ENCODE measurements at regions not wholly inside any gene's neighbourhood (a gene's known extent, or its start where the extent isn't known, plus 50 kb on each side); places are given as distances from the start of the nearest gene placed in this dataset.
A peak's percentile ranks its signal among the peaks of the same experiment; 100 is the strongest.

- DNase-seq = no peak
- H3K27ac ChIP-seq (ENCODE audit: low read depth, low read length) = no peak overlapping the region
- H3K18ac ChIP-seq (ENCODE audit: low read length) = no peak overlapping the region
- H3K36me3 ChIP-seq (ENCODE audit: control insufficient read depth, insufficient read depth, low read length) = no peaks in the 10 kb centered on the region
- H3K23ac ChIP-seq (ENCODE audit: low read length) = no peak overlapping the region
- H2BK120ac ChIP-seq (ENCODE audit: low read depth, low read length) = no peak overlapping the region
- H3K4me3 ChIP-seq (ENCODE audit: low read length) = no peak overlapping the region
- no peaks in the 10 kb centered on the region for H3K27me3 ChIP-seq (ENCODE audit: insufficient read depth, low read length, poor library complexity)
- no peaks in the 10 kb centered on the region for H3K79me1 ChIP-seq (ENCODE audit: low read length)
- no peak overlapping the region for H3K9ac ChIP-seq (ENCODE audit: low read length)
- no CpG with 5 or more reads among the region's 2 CpGs for WGBS (ENCODE audit: extremely low coverage, insufficient coverage, low lambda C conversion rate)
- no peak overlapping the region for H2BK5ac ChIP-seq (ENCODE audit: low read length)
- no peak overlapping the region for H3K4me2 ChIP-seq (ENCODE audit: low read length)
- no peaks in the 10 kb centered on the region for H3K79me2 ChIP-seq (ENCODE audit: control insufficient read depth, insufficient read depth, low read length)
- no peak overlapping the region for H2AK5ac ChIP-seq (ENCODE audit: low read length)
- H3K4ac ChIP-seq (ENCODE audit: low read depth, low read length) = no peak overlapping the region
- no peak overlapping the region for H2BK15ac ChIP-seq (replicated peaks; ENCODE audit: low read depth)
- H3K4me1 ChIP-seq (ENCODE audit: control insufficient read depth, low read depth, low read length) = no peaks in the 10 kb centered on the region
- no peak overlapping the region for H4K8ac ChIP-seq (ENCODE audit: low read depth, low read length)
- H3K56ac ChIP-seq (ENCODE audit: low read length) = no peak overlapping the region
- H4K5ac ChIP-seq (ENCODE audit: low read length) = no peak overlapping the region
Observed at GRCh38 chr5:135136546-135136945, 102.5 kb upstream of the PITX1 start.

- Histone ChIP-seq H4K8ac (ENCODE audit: low read depth, low read length) (no peak overlapping the region), H3K56ac (ENCODE audit: low read length) (no peak overlapping the region), H3K4me1 (ENCODE audit: control insufficient read depth, low read depth, low read length) (no peaks in the 10 kb centered on the region), H3K36me3 (ENCODE audit: control insufficient read depth, insufficient read depth, low read length) (no peaks in the 10 kb centered on the region), H3K4ac (ENCODE audit: low read depth, low read length) (no peak overlapping the region), H2BK15ac (replicated peaks; ENCODE audit: low read depth) (no peak overlapping the region), H2AK5ac (ENCODE audit: low read length) (no peak overlapping the region), H4K5ac (ENCODE audit: low read length) (no peak overlapping the region), H2BK120ac (ENCODE audit: low read depth, low read length) (no peak overlapping the region), H3K4me2 (ENCODE audit: low read length) (no peak overlapping the region), H3K27ac (ENCODE audit: low read depth, low read length) (no peak overlapping the region), H3K18ac (ENCODE audit: low read length) (no peak overlapping the region), H3K4me3 (ENCODE audit: low read length) (no peak overlapping the region), H3K23ac (ENCODE audit: low read length) (no peak overlapping the region), H3K79me2 (ENCODE audit: control insufficient read depth, insufficient read depth, low read length) (no peaks in the 10 kb centered on the region), H3K9ac (ENCODE audit: low read length) (no peak overlapping the region), H3K27me3 (ENCODE audit: insufficient read depth, low read length, poor library complexity) (no peaks in the 10 kb centered on the region), H3K79me1 (ENCODE audit: low read length) (no peaks in the 10 kb centered on the region), H2BK5ac (ENCODE audit: low read length) (no peak overlapping the region)
- no peak for DNase-seq
- no CpG with 5 or more reads among the region's 14 CpGs for WGBS (ENCODE audit: extremely low coverage, insufficient coverage, low lambda C conversion rate)
Observed at GRCh38 chr5:135135530-135136226, 101.7 kb upstream of the PITX1 start.

GRCh38 chr5:135134691-135135381 is 100.8 kb upstream of the PITX1 start:
- Histone ChIP-seq H3K4ac (ENCODE audit: low read depth, low read length) (no peak overlapping the region), H3K27me3 (ENCODE audit: insufficient read depth, low read length, poor library complexity) (no peaks in the 10 kb centered on the region), H2BK15ac (replicated peaks; ENCODE audit: low read depth) (no peak overlapping the region), H4K8ac (ENCODE audit: low read depth, low read length) (no peak overlapping the region), H3K4me3 (ENCODE audit: low read length) (no peak overlapping the region), H3K56ac (ENCODE audit: low read length) (no peak overlapping the region), H2BK5ac (ENCODE audit: low read length) (no peak overlapping the region), H3K79me1 (ENCODE audit: low read length) (no peaks in the 10 kb centered on the region), H3K9ac (ENCODE audit: low read length) (no peak overlapping the region), H3K79me2 (ENCODE audit: control insufficient read depth, insufficient read depth, low read length) (no peaks in the 10 kb centered on the region), H3K27ac (ENCODE audit: low read depth, low read length) (no peak overlapping the region), H3K4me2 (ENCODE audit: low read length) (no peak overlapping the region), H3K4me1 (ENCODE audit: control insufficient read depth, low read depth, low read length) (no peaks in the 10 kb centered on the region), H2BK120ac (ENCODE audit: low read depth, low read length) (no peak overlapping the region), H3K23ac (ENCODE audit: low read length) (no peak overlapping the region), H2AK5ac (ENCODE audit: low read length) (no peak overlapping the region), H3K36me3 (ENCODE audit: control insufficient read depth, insufficient read depth, low read length) (no peaks in the 10 kb centered on the region), H3K18ac (ENCODE audit: low read length) (no peak overlapping the region), H4K5ac (ENCODE audit: low read length) (no peak overlapping the region)
- no CpG with 5 or more reads among the region's 7 CpGs for WGBS (ENCODE audit: extremely low coverage, insufficient coverage, low lambda C conversion rate)
- DNase-seq = no peak

- peak; percentile 77 for DNase-seq
- Histone ChIP-seq H3K79me1 (ENCODE audit: low read length) (no peaks in the 10 kb centered on the region), H2AK5ac (ENCODE audit: low read length) (no peak overlapping the region), H3K23ac (ENCODE audit: low read length) (no peak overlapping the region), H3K36me3 (ENCODE audit: control insufficient read depth, insufficient read depth, low read length) (no peaks in the 10 kb centered on the region), H2BK5ac (ENCODE audit: low read length) (no peak overlapping the region), H3K27me3 (ENCODE audit: insufficient read depth, low read length, poor library complexity) (no peaks in the 10 kb centered on the region), H2BK120ac (ENCODE audit: low read depth, low read length) (no peak overlapping the region), H3K18ac (ENCODE audit: low read length) (no peak overlapping the region), H3K4me2 (ENCODE audit: low read length) (no peak overlapping the region), H3K56ac (ENCODE audit: low read length) (no peak overlapping the region), H3K27ac (ENCODE audit: low read depth, low read length) (no peak overlapping the region), H4K5ac (ENCODE audit: low read length) (no peak overlapping the region), H2BK15ac (replicated peaks; ENCODE audit: low read depth) (no peak overlapping the region), H4K8ac (ENCODE audit: low read depth, low read length) (no peak overlapping the region), H3K9ac (ENCODE audit: low read length) (no peak overlapping the region), H3K4me3 (ENCODE audit: low read length) (no peak overlapping the region), H3K4ac (ENCODE audit: low read depth, low read length) (no peak overlapping the region), H3K79me2 (ENCODE audit: control insufficient read depth, insufficient read depth, low read length) (no peaks in the 10 kb centered on the region), H3K4me1 (ENCODE audit: control insufficient read depth, low read depth, low read length) (no peaks in the 10 kb centered on the region)
- WGBS (ENCODE audit: extremely low coverage, insufficient coverage, low lambda C conversion rate) = no CpG with 5 or more reads among the region's 18 CpGs
Observed at GRCh38 chr5:135133698-135134515, 99.9 kb upstream of the PITX1 start.

- Histone ChIP-seq H3K23ac (ENCODE audit: low read length) (no peak overlapping the region), H2BK15ac (replicated peaks; ENCODE audit: low read depth) (no peak overlapping the region), H3K27ac (ENCODE audit: low read depth, low read length) (no peak overlapping the region), H3K4me2 (ENCODE audit: low read length) (no peak overlapping the region), H3K56ac (ENCODE audit: low read length) (no peak overlapping the region), H2BK5ac (ENCODE audit: low read length) (no peak overlapping the region), H3K4ac (ENCODE audit: low read depth, low read length) (no peak overlapping the region), H3K4me3 (ENCODE audit: low read length) (no peak overlapping the region), H3K79me2 (ENCODE audit: control insufficient read depth, insufficient read depth, low read length) (no peaks in the 10 kb centered on the region), H3K27me3 (ENCODE audit: insufficient read depth, low read length, poor library complexity) (no peaks in the 10 kb centered on the region), H2AK5ac (ENCODE audit: low read length) (no peak overlapping the region), H3K36me3 (ENCODE audit: control insufficient read depth, insufficient read depth, low read length) (no peaks in the 10 kb centered on the region), H3K18ac (ENCODE audit: low read length) (no peak overlapping the region), H4K8ac (ENCODE audit: low read depth, low read length) (no peak overlapping the region), H3K4me1 (ENCODE audit: control insufficient read depth, low read depth, low read length) (no peaks in the 10 kb centered on the region), H3K79me1 (ENCODE audit: low read length) (no peaks in the 10 kb centered on the region), H2BK120ac (ENCODE audit: low read depth, low read length) (no peak overlapping the region), H4K5ac (ENCODE audit: low read length) (no peak overlapping the region), H3K9ac (ENCODE audit: low read length) (no peak overlapping the region)
- WGBS (ENCODE audit: extremely low coverage, insufficient coverage, low lambda C conversion rate) = no CpG with 5 or more reads among the region's 9 CpGs
- no peak for DNase-seq
Observed at GRCh38 chr5:135133181-135133580, 99.2 kb upstream of the PITX1 start.
